Stimulated activated CD8-positive, alpha-beta memory T cell treated with anti-CD3 and anti-CD28 coated beads, Interleukin-7, amount 100 ng/mL, for 24 hours (primary cell): ENCODE measurements at regions not wholly inside any gene's neighbourhood (a gene's known extent, or its start where the extent isn't known, plus 50 kb on each side); places are given as distances from the start of the nearest gene placed in this dataset.

Source experiments
- DNase-seq: peaks from one replicate; pipeline ENCODE4 v3.0.0-alpha.2; 2020; ENCODE audit warnings: low read depth

DNA sequence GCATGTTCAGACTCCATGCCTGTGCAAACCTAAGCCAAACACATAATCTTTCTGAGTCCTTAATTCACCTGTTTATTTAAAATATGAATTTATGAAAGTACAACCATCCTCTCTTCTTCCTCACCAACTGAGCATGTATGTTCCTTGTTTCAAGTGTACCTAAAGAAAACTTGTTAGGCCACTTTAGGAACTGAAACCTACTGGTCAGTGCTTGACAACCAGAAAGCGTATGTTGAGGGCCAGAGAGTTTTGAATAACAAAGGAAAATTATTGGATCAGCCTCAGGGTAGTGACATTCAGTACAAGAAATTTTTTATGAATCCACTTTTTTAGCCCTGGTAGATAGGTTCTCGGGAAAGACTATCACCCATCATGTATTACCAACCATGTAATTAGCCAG lies 847.6 kb upstream of the CELF4 start:
- DNase-seq: no peak

GRCh38 chr18:38406607-38407006 lies 841.0 kb upstream of the CELF4 start:
- no peak for DNase-seq

DNA sequence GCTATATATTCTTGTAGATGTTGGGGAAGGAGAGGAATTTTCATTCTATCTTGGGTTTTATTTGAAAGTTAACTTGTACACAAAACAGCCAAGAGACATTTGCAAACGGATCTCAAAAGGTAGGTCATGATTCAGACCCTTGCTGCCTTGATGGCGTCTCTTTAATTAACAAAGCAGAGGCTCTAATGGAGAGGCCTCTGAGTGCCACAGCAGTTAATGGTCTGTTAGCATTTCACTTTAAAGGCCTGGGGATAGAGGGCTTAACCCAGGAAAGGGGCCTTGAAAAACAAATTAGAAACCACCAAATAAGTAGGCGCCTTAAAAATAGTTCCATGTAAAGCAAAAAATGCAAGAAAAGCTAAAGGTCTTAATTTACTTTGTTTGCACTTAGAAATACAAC lies 836.9 kb upstream of the CELF4 start:
- no peak for DNase-seq

DNA sequence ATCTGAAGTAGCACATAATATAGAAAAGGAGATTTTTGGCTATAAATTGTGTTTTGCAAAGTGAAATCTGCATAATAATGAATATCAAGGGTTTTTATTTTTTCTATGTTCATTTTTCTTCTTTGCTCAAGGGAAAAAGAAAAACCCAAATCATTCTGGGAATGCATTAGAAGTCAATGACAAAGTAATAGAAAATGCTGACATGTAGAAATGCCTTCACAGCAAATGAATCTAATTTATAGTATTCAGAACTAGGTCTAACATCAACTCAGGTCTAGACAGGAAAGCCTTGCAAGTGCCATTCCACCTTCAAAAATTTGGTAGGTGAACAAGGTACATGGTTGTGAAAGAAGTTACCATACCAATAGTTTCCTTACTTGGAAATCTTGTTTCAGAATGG lies 831.5 kb upstream of the CELF4 start:
- DNase-seq: no peak

DNA sequence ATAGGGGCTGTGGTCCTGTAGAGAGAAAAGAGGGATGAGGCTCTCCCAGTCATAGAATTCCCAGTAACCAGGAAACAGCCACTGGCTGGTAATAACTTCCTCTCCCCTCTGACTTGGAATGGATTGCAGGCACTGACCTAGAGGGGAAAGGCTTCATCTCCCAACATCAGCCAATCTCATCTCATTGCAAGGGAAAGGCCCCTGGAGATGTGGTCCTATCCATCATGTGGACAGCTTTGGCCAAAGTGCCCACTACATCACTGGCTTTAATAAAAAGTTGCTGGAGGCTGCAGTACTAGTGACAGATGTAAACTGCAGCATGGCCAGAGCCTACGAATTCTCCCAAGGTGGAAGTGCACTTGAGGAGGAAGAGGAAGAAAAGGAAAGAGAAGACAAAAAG lies 820.5 kb upstream of the CELF4 start:
- DNase-seq: no peak

- DNase-seq: no peak
Observed at GRCh38 chr18:38369772-38370690, 804.4 kb upstream of the CELF4 start.

DNA sequence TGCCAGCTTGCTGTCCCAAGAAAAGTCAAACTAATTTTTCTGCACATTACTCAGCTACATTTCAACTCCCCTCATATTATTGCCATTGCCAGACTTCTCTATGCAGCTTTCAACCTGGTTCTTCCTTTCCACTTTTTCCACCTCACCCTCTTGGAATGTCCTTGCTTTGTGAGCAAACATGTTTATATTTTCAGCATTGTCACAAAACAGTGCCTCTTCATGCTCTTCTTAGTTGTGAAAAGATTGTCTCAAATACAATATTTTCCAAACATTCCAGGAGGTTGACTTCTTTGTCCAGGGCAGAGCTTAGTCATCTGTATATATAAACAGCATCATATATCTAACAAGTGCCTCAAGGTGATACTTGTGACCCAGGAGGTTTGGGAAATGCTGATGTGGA lies 803.3 kb upstream of the CELF4 start:
- DNase-seq: no peak

DNA sequence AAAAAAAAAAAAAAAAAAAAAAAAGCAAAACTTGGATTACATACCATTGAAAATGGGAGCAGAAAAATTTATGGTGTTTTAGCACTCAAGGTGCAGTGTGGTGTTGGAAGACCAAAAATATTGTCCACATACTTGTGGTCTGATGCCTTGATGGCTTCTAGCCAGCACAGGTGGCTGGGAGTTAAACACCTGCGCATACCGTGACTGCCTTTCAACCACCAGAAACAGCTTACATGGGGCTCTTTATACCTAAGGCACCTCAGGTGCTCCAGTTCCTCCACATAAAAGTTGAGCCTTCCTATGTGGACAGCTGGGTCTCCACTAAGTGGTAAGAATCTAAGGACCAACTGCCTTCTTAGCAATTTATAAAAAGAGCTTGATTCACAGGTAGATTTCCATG lies 802.6 kb upstream of the CELF4 start:
- no peak for DNase-seq

DNA sequence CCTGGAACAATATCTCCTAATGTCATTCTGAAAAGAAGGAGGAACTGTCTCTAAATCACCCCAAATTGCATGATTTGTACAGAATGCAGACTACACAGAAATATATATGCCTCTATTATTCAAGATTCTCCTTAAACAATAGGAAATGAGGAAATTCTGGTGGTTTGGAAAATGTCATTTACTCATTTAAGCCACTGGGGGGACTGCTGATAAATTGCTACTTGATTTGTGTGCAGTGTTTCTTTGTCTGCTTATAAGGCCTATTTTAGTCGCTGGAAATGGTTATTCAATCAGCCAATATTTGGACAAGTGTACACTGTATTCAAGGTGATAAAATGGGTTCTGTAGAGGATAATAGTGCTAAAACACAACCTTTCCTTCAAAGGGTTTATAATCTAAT lies 801.9 kb upstream of the CELF4 start:
- no peak for DNase-seq

GRCh38 chr18:38362286-38362792 lies 796.7 kb upstream of the CELF4 start:
- no peak for DNase-seq

DNA sequence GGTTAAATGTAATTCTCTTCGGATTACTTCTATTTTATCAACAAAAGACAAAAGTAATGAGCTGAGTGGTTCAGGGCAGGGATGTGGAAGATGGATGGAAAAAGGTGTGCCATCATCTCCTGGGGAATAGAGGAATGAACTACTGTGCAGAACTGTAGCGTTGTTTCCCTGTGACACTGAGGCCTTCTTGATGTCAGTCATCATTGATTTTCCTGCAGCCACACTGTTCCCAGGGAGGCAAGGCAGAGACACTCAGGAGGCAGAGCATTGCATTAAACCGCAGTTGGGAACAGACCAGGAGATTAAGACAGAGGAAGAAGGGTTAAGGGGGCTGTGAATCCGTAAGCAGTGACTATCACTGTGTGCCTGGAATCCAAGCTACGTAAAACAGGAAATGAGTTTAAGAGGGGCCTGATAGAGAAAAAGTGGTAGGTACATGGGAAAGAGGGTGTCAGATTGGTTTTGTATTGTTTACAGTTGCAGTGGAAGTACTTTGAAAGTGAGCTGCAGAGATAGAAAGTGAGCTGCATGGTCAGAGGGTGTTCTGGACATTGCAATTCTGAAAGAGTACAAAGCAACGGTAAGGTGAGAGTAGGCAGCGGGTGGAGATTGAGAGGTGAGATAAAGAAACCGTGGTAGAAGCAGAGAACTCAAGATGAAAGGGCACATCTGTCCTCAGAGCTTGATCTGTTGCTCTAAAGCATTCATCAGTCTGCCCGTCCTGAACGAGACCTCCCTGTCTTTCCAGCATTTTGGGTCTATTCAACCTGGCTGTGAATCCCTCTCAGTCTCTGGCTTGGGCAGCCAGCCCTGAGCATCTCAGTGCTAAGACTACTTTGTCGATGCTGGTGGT lies 793.4 kb upstream of the CELF4 start:
- DNase-seq: no peak

DNA sequence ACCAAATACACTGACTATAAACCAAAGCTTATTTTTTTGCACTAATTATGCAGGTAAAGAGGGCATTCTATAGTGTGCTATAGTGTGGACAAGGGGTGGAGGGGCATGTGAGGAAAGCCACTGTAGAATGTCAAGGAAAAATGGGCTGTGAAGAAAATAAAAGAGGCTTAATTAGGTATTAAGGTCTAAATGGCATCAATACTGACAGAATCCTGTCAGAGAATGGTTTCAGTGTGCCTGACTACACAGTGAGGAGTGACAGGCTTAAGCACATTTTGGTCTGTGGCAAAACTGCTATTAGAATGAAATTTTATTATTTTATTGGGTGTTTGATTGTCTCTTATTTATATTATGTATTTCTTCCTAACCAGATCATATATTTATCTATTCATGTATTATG lies 787.6 kb upstream of the CELF4 start:
- no peak for DNase-seq

DNA sequence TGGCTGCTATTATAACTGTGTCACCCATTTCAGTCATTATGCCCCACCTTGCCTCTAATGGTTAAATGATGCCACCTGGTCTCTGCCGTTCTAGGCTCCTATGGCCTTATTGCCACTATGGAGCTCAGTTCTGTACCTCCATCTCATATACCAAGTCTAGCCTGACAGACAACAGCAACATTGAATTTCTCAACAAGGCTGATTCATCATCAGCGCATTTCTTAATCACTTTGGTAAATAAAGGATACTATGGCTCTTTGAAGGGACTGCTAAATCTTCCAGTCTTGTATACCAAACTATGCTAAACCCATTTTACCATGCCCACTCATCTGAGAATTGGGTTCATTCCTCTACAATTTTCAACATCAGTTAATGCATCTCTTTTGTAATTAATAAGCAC lies 784.5 kb upstream of the CELF4 start:
- no peak for DNase-seq

GRCh38 chr18:38330573-38330972 lies 765.0 kb upstream of the CELF4 start:
- DNase-seq: no peak

DNA sequence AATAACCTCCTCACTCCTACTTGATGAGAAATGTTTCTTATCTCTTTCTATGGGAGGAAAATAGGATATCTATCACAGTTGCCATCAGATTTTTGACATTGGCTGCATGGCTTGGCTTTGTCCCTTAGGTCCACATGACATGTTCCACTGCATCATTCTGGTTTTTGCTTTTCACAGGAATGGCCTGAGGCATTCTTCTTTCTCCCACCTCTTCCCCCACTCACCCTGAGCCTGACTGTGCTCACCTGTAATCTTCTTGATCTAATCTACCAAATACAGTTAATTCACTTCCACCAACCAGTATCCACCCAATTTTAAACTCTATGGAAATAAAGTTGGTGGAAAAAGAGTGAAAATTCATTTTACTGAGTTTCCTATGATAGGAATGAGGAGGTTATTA lies 763.5 kb upstream of the CELF4 start:
- no peak for DNase-seq

DNA sequence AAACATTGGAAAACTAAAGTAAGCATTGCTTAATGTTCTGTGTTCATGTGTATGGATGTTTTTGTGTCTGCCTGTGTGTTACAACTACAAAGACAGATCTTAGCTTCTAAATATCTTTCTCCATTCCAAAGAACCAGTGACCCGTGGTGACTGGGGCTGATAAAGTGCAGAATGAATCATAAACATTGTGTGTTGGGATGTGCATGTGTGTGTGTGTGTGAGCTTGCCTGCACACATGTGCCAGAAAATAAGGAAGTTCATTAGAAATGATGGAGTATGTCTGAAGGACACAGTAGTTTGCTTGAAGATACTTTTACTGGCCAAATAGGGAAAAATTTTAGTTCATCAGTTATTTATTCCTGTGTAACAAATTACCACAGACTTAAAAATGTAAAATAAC lies 756.6 kb upstream of the CELF4 start:
- no peak for DNase-seq

- no peak for DNase-seq
Observed at GRCh38 chr18:38321262-38321661, 755.7 kb upstream of the CELF4 start.

- DNase-seq: no peak
Observed at GRCh38 chr18:38318416-38318815, 752.8 kb upstream of the CELF4 start.

DNA sequence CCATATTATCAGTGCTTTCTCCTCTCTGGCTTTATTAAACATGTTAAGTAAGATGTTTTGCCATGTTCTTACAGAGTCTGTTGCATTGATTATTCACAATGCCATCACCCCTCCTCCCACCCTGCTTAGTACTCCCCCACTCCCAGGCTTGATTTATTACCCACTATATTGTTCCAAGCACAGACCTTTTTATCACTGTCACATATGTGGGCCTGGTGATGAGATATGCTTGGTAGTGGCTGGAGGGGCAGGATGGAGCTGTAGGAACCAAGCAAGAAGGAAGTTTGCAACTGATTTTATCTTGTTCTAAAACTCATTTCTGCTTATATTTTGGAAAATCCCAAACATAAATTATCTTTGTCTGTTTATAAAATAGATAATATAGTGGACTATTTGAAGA lies 748.2 kb upstream of the CELF4 start:
- DNase-seq: no peak

- DNase-seq: no peak
Observed at GRCh38 chr18:38312532-38312931, 746.9 kb upstream of the CELF4 start.

DNA sequence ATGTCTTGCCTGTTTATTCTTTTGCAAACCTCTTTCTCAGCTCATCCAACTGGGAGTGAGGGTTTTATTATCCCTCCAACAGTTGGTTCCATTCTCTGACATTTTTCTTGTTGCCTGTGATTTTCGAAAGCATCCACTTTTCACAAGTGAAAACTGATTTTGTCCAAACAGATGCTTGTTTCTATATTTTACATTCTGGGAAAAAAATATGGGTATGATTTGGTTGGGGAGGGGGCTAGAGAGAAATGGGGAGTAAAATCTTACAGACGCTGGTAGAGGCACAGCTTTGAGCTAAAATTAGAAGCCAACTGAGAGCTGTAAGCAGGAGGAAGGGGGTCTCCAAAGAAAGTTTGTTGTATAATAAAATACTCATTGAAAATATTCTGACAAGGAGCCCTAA lies 745.3 kb upstream of the CELF4 start:
- no peak for DNase-seq

- DNase-seq: no peak
Observed at GRCh38 chr18:38307914-38308313, 742.3 kb upstream of the CELF4 start.

DNA sequence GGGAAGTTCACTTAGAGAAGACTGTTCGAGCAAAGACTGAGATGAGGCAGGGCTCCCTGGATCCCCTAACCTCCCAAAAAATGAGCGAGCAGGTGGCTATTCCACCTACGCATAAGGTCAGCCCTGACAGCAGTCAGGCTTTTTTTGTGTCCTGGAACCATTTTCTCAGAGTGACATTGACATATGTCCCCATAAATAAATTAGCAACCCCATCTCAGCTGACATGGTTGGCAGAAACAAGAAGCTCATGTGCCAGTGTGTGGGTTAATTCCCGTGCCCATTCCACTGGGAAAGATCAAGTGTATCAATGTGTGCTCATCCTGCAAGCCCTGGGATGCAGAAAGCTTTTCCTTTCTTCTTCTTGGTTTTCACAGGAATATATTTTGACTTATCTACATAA lies 740.4 kb upstream of the CELF4 start:
- no peak for DNase-seq
